ENCODE measurements at regions not wholly inside any gene's neighbourhood (a gene's known extent, or its start where the extent isn't known, plus 50 kb on each side); places are given as distances from the start of the nearest gene placed in this dataset.

DNA sequence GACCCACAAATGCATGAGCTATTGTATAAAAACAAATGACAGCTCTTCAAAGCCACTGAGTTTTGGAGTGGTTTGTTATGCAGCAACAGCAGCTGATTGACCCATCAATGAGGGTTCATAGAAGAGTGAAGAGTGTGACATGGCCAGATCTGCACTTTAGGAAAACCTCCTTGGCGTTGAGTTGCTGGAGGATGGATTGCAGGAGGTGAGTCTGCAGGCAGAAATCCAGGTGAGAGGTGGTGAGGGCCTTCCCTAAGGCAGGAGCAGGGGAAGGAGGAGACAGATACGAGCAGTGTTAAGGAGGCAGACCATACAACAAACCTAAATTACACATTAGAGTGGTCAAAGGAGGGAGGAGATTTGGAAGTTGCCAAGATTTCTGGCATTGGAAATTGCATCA is 169.3 kb upstream of the CSF3R start:
- Histone ChIP-seq H3K9me3 (no peaks in the 10 kb centered on the region), H3K27me3 (peaks cover 0 to 59% (median 7%) of the 10 kb centered on the region in 3 donors), H3K36me3 (no peaks in the 10 kb centered on the region), H3K4me1 (peaks cover 0 to 5% (median 0%) of the 10 kb centered on the region in 4 donors), H3K27ac (no peak overlapping the region), H3K4me3 (no peak overlapping the region)
- TF ChIP-seq, protein P1, sequence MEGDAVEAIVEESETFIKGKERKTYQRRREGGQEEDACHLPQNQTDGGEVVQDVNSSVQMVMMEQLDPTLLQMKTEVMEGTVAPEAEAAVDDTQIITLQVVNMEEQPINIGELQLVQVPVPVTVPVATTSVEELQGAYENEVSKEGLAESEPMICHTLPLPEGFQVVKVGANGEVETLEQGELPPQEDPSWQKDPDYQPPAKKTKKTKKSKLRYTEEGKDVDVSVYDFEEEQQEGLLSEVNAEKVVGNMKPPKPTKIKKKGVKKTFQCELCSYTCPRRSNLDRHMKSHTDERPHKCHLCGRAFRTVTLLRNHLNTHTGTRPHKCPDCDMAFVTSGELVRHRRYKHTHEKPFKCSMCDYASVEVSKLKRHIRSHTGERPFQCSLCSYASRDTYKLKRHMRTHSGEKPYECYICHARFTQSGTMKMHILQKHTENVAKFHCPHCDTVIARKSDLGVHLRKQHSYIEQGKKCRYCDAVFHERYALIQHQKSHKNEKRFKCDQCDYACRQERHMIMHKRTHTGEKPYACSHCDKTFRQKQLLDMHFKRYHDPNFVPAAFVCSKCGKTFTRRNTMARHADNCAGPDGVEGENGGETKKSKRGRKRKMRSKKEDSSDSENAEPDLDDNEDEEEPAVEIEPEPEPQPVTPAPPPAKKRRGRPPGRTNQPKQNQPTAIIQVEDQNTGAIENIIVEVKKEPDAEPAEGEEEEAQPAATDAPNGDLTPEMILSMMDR (IDR thresholded peaks at IDR 0.05): no peak
- TF ChIP-seq POLR2A (IDR thresholded peaks at IDR 0.05) (no peak), EP300 (IDR thresholded peaks at IDR 0.05) (no peak), POLR2AphosphoS5 (IDR thresholded peaks at IDR 0.05) (no peak)
- intact Hi-C loops (cut with DNase I; ENCODE audit: low total_unique reads): no loop called here
- DNase-seq: no peak
- WGBS, 5 donors: 36 to 56% (median 42%) methylated on average over 2 of the region's 2 CpGs

DNA sequence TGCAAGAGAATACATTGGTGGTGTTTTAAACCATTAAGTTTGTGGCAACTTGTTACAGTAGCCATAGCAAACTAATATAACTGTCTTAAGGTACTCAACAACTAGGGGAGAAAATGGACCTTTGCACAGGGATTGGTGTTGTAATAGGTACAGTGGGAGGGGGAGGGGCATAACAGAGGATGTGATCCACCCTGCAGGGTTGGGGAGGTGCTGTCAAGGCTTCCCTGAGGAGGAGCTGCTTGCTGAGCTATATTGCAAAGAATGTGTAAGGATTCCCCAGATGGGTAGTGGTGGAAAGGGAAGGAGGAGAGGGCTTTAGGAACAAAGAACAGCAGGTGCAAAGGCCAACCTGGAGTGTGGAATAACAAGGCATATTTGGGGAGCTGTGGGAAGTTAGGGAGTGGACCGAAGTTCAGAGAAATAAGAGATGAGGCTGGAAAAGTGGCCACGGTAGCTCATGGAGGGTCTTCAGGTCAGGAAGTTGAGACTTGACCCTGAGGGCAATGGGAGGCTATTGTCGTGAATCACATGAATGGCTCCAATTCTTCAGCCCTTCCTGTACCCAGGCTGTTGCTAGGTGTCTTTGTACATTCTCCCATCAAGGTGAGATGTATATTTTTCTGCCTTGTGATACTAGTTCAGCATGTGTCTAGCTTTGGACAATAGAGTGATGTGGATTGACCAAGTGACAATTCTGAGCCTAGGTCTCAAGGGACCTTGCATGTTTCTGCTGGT is 168.6 kb upstream of the CSF3R start:
- Histone ChIP-seq H3K9me3 (no peaks in the 10 kb centered on the region), H3K36me3 (no peaks in the 10 kb centered on the region), H3K4me1 (peaks cover 0 to 5% (median 0%) of the 10 kb centered on the region in 4 donors), H3K4me3 (no peak overlapping the region), H3K27me3 (peaks cover 0 to 58% (median 7%) of the 10 kb centered on the region in 3 donors), H3K27ac (no peak overlapping the region)
- WGBS, 5 donors: 65 to 78% (median 69%) methylated on average over 2 to 3 of the region's 3 CpGs
- intact Hi-C loops (cut with DNase I; ENCODE audit: low total_unique reads): no loop called here
- no peak for TF ChIP-seq EP300 (IDR thresholded peaks at IDR 0.05)
- TF ChIP-seq, protein P1 (IDR thresholded peaks at IDR 0.05): no peak
- no peak for TF ChIP-seq POLR2AphosphoS5 (IDR thresholded peaks at IDR 0.05)
- TF ChIP-seq POLR2A (IDR thresholded peaks at IDR 0.05): no peak
- no peak for DNase-seq

- 35 to 44% (median 40%) methylated on average over 14 of the region's 14 CpGs for WGBS, 5 donors
- H3K9me3 ChIP-seq: no peaks in the 10 kb centered on the region
- H3K27ac ChIP-seq: no peak overlapping the region
- intact Hi-C loops (cut with DNase I; ENCODE audit: low total_unique reads): no loop called here
- no peak overlapping the region for H3K4me3 ChIP-seq
- DNase-seq: peak; percentile 75 to 79
- peaks cover 0 to 5% (median 0%) of the 10 kb centered on the region in 4 donors for H3K4me1 ChIP-seq
- H3K36me3 ChIP-seq: no peaks in the 10 kb centered on the region
- TF ChIP-seq EP300 (IDR thresholded peaks at IDR 0.05): no peak
- TF ChIP-seq, protein P1 (IDR thresholded peaks at IDR 0.05): peak in 5 of 7 experiments; percentile 61 to 84 (median 79)
- H3K27me3 ChIP-seq: peaks cover 0 to 52% (median 3%) of the 10 kb centered on the region in 3 donors
These were observed 167.7 kb upstream of the CSF3R start for GRCh38 chr1:36650200-36651065.

GRCh38 chr1:36645867-36646266 is 163.2 kb upstream of the CSF3R start:
- Histone ChIP-seq H3K4me3 (no peak overlapping the region), H3K36me3 (no peaks in the 10 kb centered on the region), H3K4me1 (peaks cover 0 to 5% (median 0%) of the 10 kb centered on the region in 4 donors), H3K27me3 (peaks cover 0 to 31% (median 3%) of the 10 kb centered on the region in 3 donors), H3K9me3 (no peaks in the 10 kb centered on the region), H3K27ac (no peak overlapping the region)
- WGBS, 5 donors: 67 to 80% (median 78%) methylated on average over 10 of the region's 10 CpGs
- intact Hi-C loops (cut with DNase I; ENCODE audit: low total_unique reads): no loop called here
- no peak for DNase-seq
- TF ChIP-seq POLR2A (IDR thresholded peaks at IDR 0.05) (no peak), POLR2AphosphoS5 (IDR thresholded peaks at IDR 0.05) (no peak), EP300 (IDR thresholded peaks at IDR 0.05) (no peak)
- TF ChIP-seq, protein P1 (IDR thresholded peaks at IDR 0.05): no peak
